ENCODE measurements at regions not wholly inside any gene's neighbourhood (a gene's known extent, or its start where the extent isn't known, plus 50 kb on each side); places are given as distances from the start of the nearest gene placed in this dataset.

GRCh38 chr3:128567141-128567540 is 74.1 kb upstream of the GATA2 start:
- H3K27ac Mint-ChIP-seq: no peak overlapping the region
- Histone ChIP-seq H3K9me3 (ENCODE audit: control insufficient read depth, insufficient read depth, low read length) (no peaks in the 10 kb centered on the region), H3K27ac (ENCODE audit: low read length) (no peak overlapping the region), H3K4me1 (ENCODE audit: control insufficient read depth, insufficient read depth, low read length) (no peaks in the 10 kb centered on the region), H3K36me3 (ENCODE audit: control insufficient read depth, insufficient read depth, low read length) (no peaks in the 10 kb centered on the region), H3K27me3 (ENCODE audit: control insufficient read depth, insufficient read depth, low read length) (no peaks in the 10 kb centered on the region), H3K4me3 (ENCODE audit: low read length) (no peak overlapping the region)
- H3K36me3 Mint-ChIP-seq: no peaks in the 10 kb centered on the region
- no peak for ATAC-seq
- TF ChIP-seq CTCF (IDR thresholded peaks at IDR 0.05): no peak
- no peaks in the 10 kb centered on the region for H3K4me1 Mint-ChIP-seq
- H3K9me3 Mint-ChIP-seq: no peaks in the 10 kb centered on the region
- intact Hi-C loops (cut with micrococcal nuclease): no loop called here
- 92% methylated on average over 6 of the region's 6 CpGs for WGBS (ENCODE audit: insufficient coverage)
- H3K27me3 Mint-ChIP-seq (ENCODE audit: low read depth in 2 of 2): peaks cover 6 to 21% of the 10 kb centered on the region in 2 donors
- H3K4me3 Mint-ChIP-seq: no peak overlapping the region
- no peak for DNase-seq

- Mint-ChIP-seq H3K9me3 (no peaks in the 10 kb centered on the region), H3K4me1 (no peaks in the 10 kb centered on the region), H3K27me3 (ENCODE audit: low read depth in 2 of 2) (peaks cover 18 to 31% of the 10 kb centered on the region in 2 donors), H3K4me3 (no peak overlapping the region), H3K36me3 (no peaks in the 10 kb centered on the region), H3K27ac (no peak overlapping the region)
- Histone ChIP-seq H3K27me3 (ENCODE audit: control insufficient read depth, insufficient read depth, low read length) (no peaks in the 10 kb centered on the region), H3K27ac (ENCODE audit: low read length) (no peak overlapping the region), H3K4me1 (ENCODE audit: control insufficient read depth, insufficient read depth, low read length) (no peaks in the 10 kb centered on the region), H3K4me3 (ENCODE audit: low read length) (no peak overlapping the region), H3K9me3 (ENCODE audit: control insufficient read depth, insufficient read depth, low read length) (no peaks in the 10 kb centered on the region), H3K36me3 (ENCODE audit: control insufficient read depth, insufficient read depth, low read length) (no peaks in the 10 kb centered on the region)
- ATAC-seq (no peak), DNase-seq (no peak)
- WGBS (ENCODE audit: insufficient coverage): 87% methylated on average over 7 of the region's 7 CpGs
- intact Hi-C loops (cut with micrococcal nuclease): no loop called here
- TF ChIP-seq CTCF (IDR thresholded peaks at IDR 0.05): no peak
These were observed 70.4 kb upstream of the GATA2 start for GRCh38 chr3:128563439-128563838.

GRCh38 chr3:128561504-128561903 is 68.5 kb upstream of the GATA2 start:
- no peak overlapping the region for H3K4me3 Mint-ChIP-seq
- Histone ChIP-seq H3K27ac (ENCODE audit: low read length) (no peak overlapping the region), H3K4me3 (ENCODE audit: low read length) (no peak overlapping the region), H3K4me1 (ENCODE audit: control insufficient read depth, insufficient read depth, low read length) (no peaks in the 10 kb centered on the region), H3K36me3 (ENCODE audit: control insufficient read depth, insufficient read depth, low read length) (no peaks in the 10 kb centered on the region), H3K9me3 (ENCODE audit: control insufficient read depth, insufficient read depth, low read length) (peaks cover 3% of the 10 kb centered on the region), H3K27me3 (ENCODE audit: control insufficient read depth, insufficient read depth, low read length) (peaks cover 6% of the 10 kb centered on the region)
- H3K36me3 Mint-ChIP-seq: no peaks in the 10 kb centered on the region
- intact Hi-C loops (cut with micrococcal nuclease): no loop called here
- H3K27me3 Mint-ChIP-seq (ENCODE audit: low read depth in 2 of 2): peaks cover 29 to 31% of the 10 kb centered on the region in 2 donors
- no peaks in the 10 kb centered on the region for H3K4me1 Mint-ChIP-seq
- no peak for TF ChIP-seq CTCF (IDR thresholded peaks at IDR 0.05)
- H3K9me3 Mint-ChIP-seq: no peaks in the 10 kb centered on the region
- no peak overlapping the region for H3K27ac Mint-ChIP-seq
- WGBS (ENCODE audit: insufficient coverage): 68% methylated on average over 2 of the region's 2 CpGs
- no peak for DNase-seq
- ATAC-seq: no peak

GRCh38 chr3:128560768-128561167 is 67.8 kb upstream of the GATA2 start:
- no peak for DNase-seq
- Histone ChIP-seq H3K27ac (ENCODE audit: low read length) (no peak overlapping the region), H3K4me1 (ENCODE audit: control insufficient read depth, insufficient read depth, low read length) (no peaks in the 10 kb centered on the region), H3K4me3 (ENCODE audit: low read length) (no peak overlapping the region), H3K27me3 (ENCODE audit: control insufficient read depth, insufficient read depth, low read length) (peaks cover 7% of the 10 kb centered on the region), H3K9me3 (ENCODE audit: control insufficient read depth, insufficient read depth, low read length) (peaks cover 3% of the 10 kb centered on the region), H3K36me3 (ENCODE audit: control insufficient read depth, insufficient read depth, low read length) (no peaks in the 10 kb centered on the region)
- Mint-ChIP-seq H3K27ac (no peak overlapping the region), H3K27me3 (ENCODE audit: low read depth in 2 of 2) (peaks cover 31 to 32% of the 10 kb centered on the region in 2 donors), H3K9me3 (no peaks in the 10 kb centered on the region), H3K36me3 (no peaks in the 10 kb centered on the region), H3K4me3 (no peak overlapping the region), H3K4me1 (no peaks in the 10 kb centered on the region)
- intact Hi-C loops (cut with micrococcal nuclease): no loop called here
- ATAC-seq: no peak
- 90% methylated on average over 12 of the region's 12 CpGs for WGBS (ENCODE audit: insufficient coverage)
- no peak for TF ChIP-seq CTCF (IDR thresholded peaks at IDR 0.05)
